HEK293T (cell line): ENCODE measurements at regions not wholly inside any gene's neighbourhood (a gene's known extent, or its start where the extent isn't known, plus 50 kb on each side); places are given as distances from the start of the nearest gene placed in this dataset.

Experiments used
- BHLHE40 ChIP-seq: fragments of 450-650 bp; IDR thresholded peaks from 2 replicates; pipeline ENCODE4 v1.6.1; 2016; ENCODE audit warnings: mild to moderate bottlenecking, moderate library complexity, borderline replicate concordance
- FOXK2 ChIP-seq: fragments of 450-650 bp; IDR thresholded peaks from 2 replicates; pipeline ENCODE4 v1.6.1; 2016; ENCODE audit warnings: mild to moderate bottlenecking
- FOXM1 ChIP-seq: fragments of 450-650 bp; IDR thresholded peaks from 2 replicates; pipeline ENCODE4 v1.6.1; 2017; ENCODE audit warnings: mild to moderate bottlenecking, borderline replicate concordance
- NFRKB ChIP-seq: fragments of 450-650 bp; IDR thresholded peaks from 2 replicates; pipeline ENCODE4 v1.6.1; 2016; ENCODE audit warnings: mild to moderate bottlenecking, moderate library complexity
- SP1 ChIP-seq: fragments of 450-650 bp; IDR thresholded peaks from 2 replicates; pipeline ENCODE4 v1.6.1; 2017
- SUZ12 ChIP-seq: fragments of 450-650 bp; IDR thresholded peaks from 2 replicates; pipeline ENCODE4 v1.6.1; 2016; ENCODE audit warnings: mild to moderate bottlenecking
- TARDBP ChIP-seq: fragments of 450-650 bp; IDR thresholded peaks from 2 replicates; pipeline ENCODE4 v1.6.1; 2016
- ZNF384 ChIP-seq: fragments of 450-650 bp; IDR thresholded peaks from 2 replicates; pipeline ENCODE4 v1.6.1; 2016

- TF ChIP-seq ZNF384 (no peak), SUZ12 (no peak), FOXK2 (no peak), FOXM1 (no peak), BHLHE40 (no peak), SP1 (no peak), NFRKB (no peak), TARDBP (no peak)
These were observed 217.7 kb downstream of the URB2 start for GRCh38 chr1:229843627-229844238.
